AG10803 (cell line): ENCODE measurements at regions not wholly inside any gene's neighbourhood (a gene's known extent, or its start where the extent isn't known, plus 50 kb on each side); places are given as distances from the start of the nearest gene placed in this dataset.

ENCODE experiments used
- DNase-seq: peaks from one replicate; pipeline ENCODE4 v3.0.0; 2010; ENCODE audit warnings: low read depth
- H3K4me3 ChIP-seq: 2 replicates; pipeline ENCODE4 v1.5.1; 2011; ENCODE audit warnings: mild to moderate bottlenecking, low read length, control low read depth
- CTCF ChIP-seq: conservative IDR thresholded peaks from 2 replicates; pipeline ENCODE4 v1.5.1; 2011; ENCODE audit warnings: mild to moderate bottlenecking, low read length, control low read depth, inconsistent platforms

GRCh38 chr1:21361506-21361905 lies 71.2 kb upstream of the ECE1 start:
- DNase-seq: no peak
- H3K4me3 ChIP-seq: no peak overlapping the region
- TF ChIP-seq CTCF: no peak

- DNase-seq: no peak
- no peak for TF ChIP-seq CTCF
- no peak overlapping the region for H3K4me3 ChIP-seq
Observed at GRCh38 chr1:21357161-21357560, 66.9 kb upstream of the ECE1 start.

GRCh38 chr1:21355956-21356355 lies 65.7 kb upstream of the ECE1 start:
- no peak for TF ChIP-seq CTCF
- no peak for DNase-seq
- H3K4me3 ChIP-seq: no peak overlapping the region

GRCh38 chr1:21352586-21352985 lies 62.3 kb upstream of the ECE1 start:
- no peak for TF ChIP-seq CTCF
- DNase-seq: no peak
- H3K4me3 ChIP-seq: no peak overlapping the region

GRCh38 chr1:21351901-21352300 lies 61.6 kb upstream of the ECE1 start:
- no peak for TF ChIP-seq CTCF
- H3K4me3 ChIP-seq: no peak overlapping the region
- no peak for DNase-seq

- DNase-seq: no peak
- no peak for TF ChIP-seq CTCF
- no peak overlapping the region for H3K4me3 ChIP-seq
Observed at GRCh38 chr1:21350202-21350885, 60.1 kb upstream of the ECE1 start.

GRCh38 chr1:21349693-21350092 lies 59.4 kb upstream of the ECE1 start:
- H3K4me3 ChIP-seq: no peak overlapping the region
- DNase-seq: no peak
- no peak for TF ChIP-seq CTCF
